K562 (cell line): ENCODE measurements at regions not wholly inside any gene's neighbourhood (a gene's known extent, or its start where the extent isn't known, plus 50 kb on each side); places are given as distances from the start of the nearest gene placed in this dataset.

Source experiments
- ATAC-seq: fragments of 200-7000 bp; cut with Tn5 transposase; 3 replicates; pipeline ENCODE4 v1.9.1; 2020; ENCODE audit warnings: moderate library complexity
- BruUV-seq: library from RNA; stranded (reverse); fragments of 400-500 nt; replicated peaks from 2 replicates; lab custom pipeline; 2021; lab: Mats Ljungman, UMichigan
- CTCF ChIA-PET: fragments of 300-600 bp; formaldehyde crosslinking; extraction: SDS; loops from one replicate; lab custom pipeline; 2021; ENCODE audit warnings: low intra/inter-chr PET ratio; lab: Yijun Ruan, JAX
- POLR2A ChIA-PET: fragments of 300-600, 350-650 bp; sonication (Branson Sonifier 250); formaldehyde crosslinking; extraction: SDS; loops from one replicate; lab custom pipeline; 2021; ENCODE audit warnings: antibody characterized with exemption, inconsistent platforms; lab: Yijun Ruan, JAX
- DNase-seq, 4 experiments: peaks; one replicate each; pipeline versions ENCODE4 v3.0.0 to v3.0.0-alpha.2; 2011 to 2018; ENCODE audit warnings: low spot score in 3 of 4, mixed read lengths in 3 of 4; ENCODE audit errors: extremely low read depth in 1 of 4
- FAIRE-seq: peaks from 2 replicates; lab custom pipeline; 2011; peaks lifted over from hg19 to GRCh38; lab: Jason Lieb, UNC
- H2AFZ ChIP-seq: 2 replicates; pipeline ENCODE4 v1.6.0; 2011; ENCODE audit warnings: low read depth, low read length, control low read depth, inconsistent platforms
- H3K27ac ChIP-seq: fragments of 200-600 bp; 3 replicates; pipeline ENCODE4 v1.8.0; 2011; ENCODE audit warnings: low read depth, mild to moderate bottlenecking, control low read depth, inconsistent platforms, low read length, moderate library complexity, mixed read lengths; ENCODE audit errors: extremely low read depth
- H3K27me3 ChIP-seq, 2 experiments: fragments of 300-600 bp in 1 of 2; 2 replicates in 1 of 2; 3 replicates in 1 of 2; pipeline versions ENCODE4 v1.6.0 to v1.8.0; 2011; ENCODE audit warnings: inconsistent platforms in 2 of 2, low read length in 2 of 2, mild to moderate bottlenecking in 1 of 2, mixed read lengths in 1 of 2, moderate library complexity in 1 of 2; ENCODE audit not compliant: control insufficient read depth in 2 of 2, insufficient read depth in 2 of 2
- H3K36me3 ChIP-seq: fragments of 300-600 bp; 3 replicates; pipeline ENCODE4 v1.8.0; 2011; ENCODE audit warnings: mild to moderate bottlenecking, low read length, inconsistent platforms; ENCODE audit not compliant: control insufficient read depth, insufficient read depth
- H3K4me1 ChIP-seq, 2 experiments: fragments of 200-600 bp in 1 of 2; replicated peaks in 1 of 2; 2 replicates in 1 of 2; 3 replicates in 1 of 2; pipeline versions ENCODE4 v1.5.1 to v1.8.0; 2011; ENCODE audit warnings: inconsistent platforms in 2 of 2, low read length in 2 of 2, mild to moderate bottlenecking in 1 of 2, mixed read lengths in 1 of 2, moderate library complexity in 1 of 2; ENCODE audit not compliant: control insufficient read depth in 2 of 2, insufficient read depth in 2 of 2
- H3K4me2 ChIP-seq: 2 replicates; pipeline ENCODE4 v1.6.1; 2011; ENCODE audit warnings: low read length, control low read depth, inconsistent platforms, mixed read lengths; ENCODE audit not compliant: insufficient read depth
- H3K4me3 ChIP-seq: fragments of 200-600 bp; sonication (generic), shearing (Covaris generic); 2 replicates; pipeline ENCODE4 v1.5.1; 2016; ENCODE audit warnings: control low read depth, inconsistent platforms
- H3K79me2 ChIP-seq: fragments of 200-600 bp; 3 replicates; pipeline ENCODE4 v1.8.0; 2011; ENCODE audit warnings: low read length, inconsistent platforms; ENCODE audit not compliant: control insufficient read depth, insufficient read depth
- H3K9ac ChIP-seq, 2 experiments: 2 replicates each; pipeline versions ENCODE4 v1.6.0 to v1.6.1; 2011; ENCODE audit warnings: low read depth in 2 of 2, low read length in 2 of 2, control low read depth in 1 of 2, inconsistent platforms in 1 of 2, mild to moderate bottlenecking in 1 of 2, mixed read lengths in 1 of 2; ENCODE audit not compliant: insufficient read depth in 1 of 2
- H3K9me1 ChIP-seq: one replicate; pipeline ENCODE4 v1.6.0; 2011; ENCODE audit warnings: inconsistent platforms, mild to moderate bottlenecking, low read length, moderate library complexity; ENCODE audit not compliant: control insufficient read depth, insufficient read depth
- H3K9me3 ChIP-seq: replicated peaks from 2 replicates; pipeline ENCODE4 v1.5.1; 2011; ENCODE audit warnings: low read depth, low read length, inconsistent platforms; ENCODE audit not compliant: control insufficient read depth, insufficient read depth
- H4K20me1 ChIP-seq: replicated peaks from 2 replicates; pipeline ENCODE4 v1.6.1; 2011; ENCODE audit warnings: low read length, inconsistent platforms, mixed read lengths; ENCODE audit not compliant: control insufficient read depth, insufficient read depth
- ASH1L ChIP-seq: fragments of 450-650 bp; IDR thresholded peaks from 2 replicates; pipeline ENCODE4 v1.6.1; 2018; ENCODE audit warnings: borderline replicate concordance, mild to moderate bottlenecking, low read depth; ENCODE audit not compliant: partially characterized antibody
- CBFA2T3 ChIP-seq: fragments of 450-650 bp; IDR thresholded peaks from 2 replicates; pipeline ENCODE4 v1.6.1; 2017
- CBX1 ChIP-seq: sonication (generic); IDR thresholded peaks from 2 replicates; pipeline ENCODE4 v1.6.1; 2016; ENCODE audit warnings: antibody characterized with exemption, low read depth, mild to moderate bottlenecking
- CBX3 ChIP-seq, 2 experiments: IDR thresholded peaks; 1 replicate in 1 of 2; 2 replicates in 1 of 2; pipeline ENCODE4 v1.6.1; 2012; ENCODE audit warnings: inconsistent platforms in 2 of 2, low read length in 2 of 2, borderline replicate concordance in 1 of 2, control low read depth in 1 of 2
- FOS ChIP-seq: IDR thresholded peaks from 3 replicates; pipeline ENCODE4 v1.6.1; 2011; ENCODE audit not compliant: insufficient read length; ENCODE audit errors: extremely low read depth
- JUN ChIP-seq, 2 experiments: sonication (generic) in 1 of 2; formaldehyde crosslinking in 1 of 2; IDR thresholded peaks; 2 replicates each; pipeline versions ENCODE4 v1.6.1 to v1.8.0; 2012 to 2022; ENCODE audit warnings: borderline replicate concordance in 2 of 2, mild to moderate bottlenecking in 2 of 2, improper control_type of control experiment in 1 of 2, low read depth in 1 of 2, low read length in 1 of 2, missing genetic modification reagents in 1 of 2
- JUNB ChIP-seq: fragments of 450-650 bp; formaldehyde crosslinking; conservative IDR thresholded peaks from 2 replicates; pipeline ENCODE4 v1.4.0; 2020; ENCODE audit warnings: mild to moderate bottlenecking
- KDM2B ChIP-seq: fragments of 250-450 bp; sonication (Bioruptor Pico); IDR thresholded peaks from 2 replicates; pipeline ENCODE4 v1.8.0; 2021; ENCODE audit warnings: mild to moderate bottlenecking, moderate library complexity
- KLF6 ChIP-seq: fragments of 250-450 bp; sonication (Bioruptor Pico); IDR thresholded peaks from 2 replicates; pipeline ENCODE4 v1.4.0; 2020; ENCODE audit warnings: mild to moderate bottlenecking, moderate library complexity, borderline replicate concordance
- MECOM ChIP-seq: fragments of 250-450 bp; sonication (Bioruptor Pico); IDR thresholded peaks from 2 replicates; pipeline ENCODE4 v1.8.0; 2022; ENCODE audit warnings: inconsistent platforms
- MIER1 ChIP-seq: fragments of 450-650 bp; IDR thresholded peaks from 2 replicates; pipeline ENCODE4 v1.6.1; 2016; ENCODE audit warnings: antibody characterized with exemption, mild to moderate bottlenecking, low read depth
- NCOA1 ChIP-seq: fragments of 450-650 bp; IDR thresholded peaks from 2 replicates; pipeline ENCODE4 v1.6.1; 2016; ENCODE audit warnings: low read depth
- NFIX ChIP-seq: fragments of 250-450 bp; sonication (Bioruptor Pico); IDR thresholded peaks from 2 replicates; pipeline ENCODE4 v1.4.0; 2020; ENCODE audit warnings: low read depth, mild to moderate bottlenecking, moderate library complexity
- NFRKB ChIP-seq: fragments of 450-650 bp; IDR thresholded peaks from 2 replicates; pipeline ENCODE4 v1.6.1; 2016; ENCODE audit warnings: low read depth
- NFYB ChIP-seq: IDR thresholded peaks from 2 replicates; pipeline ENCODE4 v1.6.1; 2011; ENCODE audit warnings: mild to moderate bottlenecking, moderate library complexity; ENCODE audit not compliant: insufficient read length; ENCODE audit errors: extremely low read depth
- SP1 ChIP-seq: sonication (generic); formaldehyde crosslinking; IDR thresholded peaks from 2 replicates; pipeline ENCODE4 v1.8.1; 2022; ENCODE audit warnings: mild to moderate bottlenecking, missing genetic modification reagents
- SP2 ChIP-seq: IDR thresholded peaks from 2 replicates; pipeline ENCODE4 v1.6.1; 2011; ENCODE audit warnings: mild to moderate bottlenecking, low read depth, low read length, moderate library complexity; ENCODE audit not compliant: poor library complexity, severe bottlenecking; ENCODE audit errors: extremely low read depth
- STAT5A ChIP-seq: IDR thresholded peaks from 2 replicates; pipeline ENCODE4 v1.6.1; 2012; ENCODE audit warnings: low read length, inconsistent platforms, borderline replicate concordance
- ZEB2 ChIP-seq: fragments of 450-650 bp; IDR thresholded peaks from 2 replicates; pipeline ENCODE4 v1.6.1; 2016
- ZFP1 ChIP-seq: fragments of 450-650 bp; formaldehyde crosslinking; IDR thresholded peaks from 2 replicates; pipeline ENCODE4 v1.4.0; 2020; ENCODE audit warnings: mild to moderate bottlenecking, mixed read lengths
- ZFP91 ChIP-seq: sonication (generic); formaldehyde crosslinking; IDR thresholded peaks from 2 replicates; pipeline ENCODE4 v1.8.0; 2022; ENCODE audit warnings: mild to moderate bottlenecking, missing genetic modification reagents
- ZNF239 ChIP-seq: fragments of 250-450 bp; sonication (Bioruptor Pico); IDR thresholded peaks from 2 replicates; pipeline ENCODE4 v1.4.0; 2020; ENCODE audit warnings: mild to moderate bottlenecking
- ZNF75A ChIP-seq: fragments of 450-650 bp; formaldehyde crosslinking; IDR thresholded peaks from 2 replicates; pipeline ENCODE4 v1.4.0; 2020; ENCODE audit warnings: mild to moderate bottlenecking
- WGBS: fragments of 100-300 bp; shearing (Covaris generic); methylation state at CpG from one replicate; pipeline ENCODE4 v1.1.6; 2016; ENCODE audit warnings: low coverage, mixed read lengths; ENCODE audit not compliant: insufficient coverage; ENCODE audit errors: missing lambda C conversion rate; 5-methylcytosine and 5-hydroxymethylcytosine counted together
- in situ Hi-C: fragments of 300-500 bp; cut with MboI; formaldehyde crosslinking; loops from 4 replicates; pipeline ENCODE4 v1.15.0; 2018; ENCODE audit warnings: inconsistent platforms, mixed read lengths
- intact Hi-C: fragments of 100-400 bp; cut with micrococcal nuclease; formaldehyde crosslinking; loops from 2 replicates; pipeline ENCODE4 v1.14.2; 2022

GRCh38 chr15:96171853-96172296 lies 158.6 kb upstream of the NR2F2 start (continued):
- TF ChIP-seq NFIX (CRISPR knock-in tag): no peak
- no peak for TF ChIP-seq NCOA1
- TF ChIP-seq SP2: no peak
- no peak for TF ChIP-seq ZNF75A (CRISPR knock-in tag)
- no peak for TF ChIP-seq FOS
- TF ChIP-seq JUN (IDR thresholded peaks at IDR 0.05; ENCODE audit: borderline replicate concordance, low read depth, low read length): no peak
- no peak for TF ChIP-seq JUN (CRISPR knock-in tag; IDR thresholded peaks at IDR 0.05; ENCODE audit: borderline replicate concordance)
- no peak for TF ChIP-seq KDM2B
- no peak for TF ChIP-seq CBX3 (IDR thresholded peaks at IDR 0.05; ENCODE audit: borderline replicate concordance in 1 of 2, low read length in 2 of 2)
- no peak for TF ChIP-seq JUNB
- TF ChIP-seq MIER1: no peak
- TF ChIP-seq ZEB2: no peak

GRCh38 chr15:96172417-96172816 lies 158.1 kb upstream of the NR2F2 start:
- in situ Hi-C loops (no loop called here), intact Hi-C loops (no loop called here)
- Histone ChIP-seq H2AFZ (0 out of 2 replicates have a peak overlapping the region, but pooled peaks have one; percentile 3), H3K4me3 (no peak overlapping the region), H4K20me1 (no peaks in the 10 kb centered on the region), H3K4me2 (no peak overlapping the region), H3K9me3 (no peaks in the 10 kb centered on the region; the same call in 1 of the 2 replicates), H3K27ac (no peak overlapping the region), H3K27me3 (no peaks in the 10 kb centered on the region), H3K79me2 (no peaks in the 10 kb centered on the region), H3K9ac (no peak overlapping the region), H3K4me1 (no peaks in the 10 kb centered on the region; a peak in 1 of 5 replicates), H3K9me1 (no peaks in the 10 kb centered on the region), H3K36me3 (no peaks in the 10 kb centered on the region)
- WGBS: 59% methylated on average over 5 of the region's 6 CpGs
- no peak for ATAC-seq
- DNase-seq: no peak
- no TSS peak for BruUV-seq
- POLR2A ChIA-PET: no interaction called here
- peak; percentile 6 for FAIRE-seq
- TF ChIP-seq ZFP91 (CRISPR knock-in tag) (no peak), SP1 (CRISPR knock-in tag) (no peak), NFYB (no peak), CBX1 (no peak), ASH1L (no peak), ZFP1 (CRISPR knock-in tag) (no peak), ZNF239 (CRISPR knock-in tag) (no peak), KLF6 (CRISPR knock-in tag) (no peak), NFRKB (no peak), MECOM (no peak), CBFA2T3 (no peak), STAT5A (no peak)
- CTCF ChIA-PET: no interaction called here
